Fibroblast of upper back skin (primary cell): ENCODE measurements at regions not wholly inside any gene's neighbourhood (a gene's known extent, or its start where the extent isn't known, plus 50 kb on each side); places are given as distances from the start of the nearest gene placed in this dataset.
"Not testable (repeated sequence)": the region's sequence is repeated elsewhere in the genome, so short reads cannot be mapped to it uniquely, and the experiment has no call there.

Source experiments
- DNase-seq: peaks from one replicate; pipeline ENCODE4 v3.0.0-alpha.2; 2013

- peak; percentile 8 for DNase-seq
Measured at GRCh38 chr17:15864472-15864871, 80.5 kb upstream of the ADORA2B start.

DNA sequence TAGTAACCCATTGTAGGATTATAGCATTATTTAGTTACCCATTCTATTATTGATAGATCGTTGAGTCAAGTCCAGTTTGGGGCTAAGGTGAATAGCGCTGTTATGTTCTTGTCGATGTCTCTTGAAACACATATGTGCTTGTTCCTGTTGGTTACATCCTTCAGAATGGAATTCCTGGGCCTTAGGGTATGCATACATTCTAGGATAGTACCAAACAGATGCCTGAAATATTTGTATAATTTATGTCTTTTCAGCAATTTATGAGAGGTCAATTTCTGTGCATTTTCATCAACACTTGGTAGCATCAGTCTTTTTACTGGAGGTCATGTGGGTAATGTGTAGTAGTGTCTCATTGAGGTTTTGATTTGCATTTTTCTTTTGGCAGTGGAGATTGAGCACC is 78.9 kb upstream of the ADORA2B start:
- not testable (repeated sequence) for DNase-seq

- DNase-seq: not testable (repeated sequence)
Measured at GRCh38 chr17:15867331-15867730, 77.6 kb upstream of the ADORA2B start.

DNA sequence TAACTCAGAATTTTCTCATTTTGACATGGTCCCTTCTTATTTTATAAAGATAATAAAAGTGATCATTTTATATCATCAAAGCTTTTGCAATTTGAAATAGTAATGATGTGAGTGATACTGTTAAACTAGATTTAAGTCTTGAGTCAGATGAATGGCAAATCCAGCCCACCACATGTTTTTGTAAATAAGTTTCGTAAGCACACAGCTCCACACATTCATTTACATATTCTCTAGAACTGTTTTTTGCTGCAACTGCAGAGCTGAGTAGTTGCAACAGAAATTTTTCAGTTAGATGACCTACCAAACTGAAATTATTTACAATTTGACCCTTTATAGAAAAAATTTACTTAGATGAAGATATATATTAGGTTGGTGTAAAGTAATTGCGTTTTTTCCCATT is 75.1 kb upstream of the ADORA2B start:
- DNase-seq: not testable (repeated sequence)

- DNase-seq: not testable (repeated sequence)
Measured at GRCh38 chr17:15872677-15873076, 72.3 kb upstream of the ADORA2B start.

DNA sequence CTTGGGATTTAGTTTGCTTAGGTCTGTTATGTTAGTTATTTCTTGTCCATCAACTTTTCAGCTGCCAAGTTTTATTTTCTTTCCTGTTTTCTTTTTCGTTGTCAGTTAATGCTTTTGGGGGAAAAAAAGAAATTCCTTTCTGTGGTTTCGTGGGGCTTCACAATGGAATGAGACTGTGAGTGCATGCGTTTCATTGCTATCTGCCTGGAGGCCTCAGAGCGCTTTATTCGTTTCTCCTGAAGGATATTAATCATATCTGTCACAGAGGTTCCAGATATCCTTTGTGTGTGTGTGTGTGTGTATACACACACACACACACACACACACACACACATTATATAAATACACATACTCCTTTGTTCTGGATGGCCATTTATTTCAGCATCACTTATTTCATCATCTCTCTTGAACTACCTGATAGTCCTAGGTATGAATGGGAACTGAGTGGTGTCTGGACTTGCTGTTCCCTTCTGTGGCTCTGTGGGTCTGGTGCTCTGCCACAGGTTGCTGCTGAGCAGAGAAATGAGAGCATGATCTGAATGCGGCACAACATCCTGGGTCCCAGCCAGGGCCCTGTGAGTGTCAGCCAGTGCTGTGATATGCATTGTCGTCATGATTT is 66.9 kb upstream of the ADORA2B start:
- not testable (repeated sequence) for DNase-seq

- DNase-seq: no peak
Measured at GRCh38 chr17:15882058-15882720, 62.7 kb upstream of the ADORA2B start.

DNA sequence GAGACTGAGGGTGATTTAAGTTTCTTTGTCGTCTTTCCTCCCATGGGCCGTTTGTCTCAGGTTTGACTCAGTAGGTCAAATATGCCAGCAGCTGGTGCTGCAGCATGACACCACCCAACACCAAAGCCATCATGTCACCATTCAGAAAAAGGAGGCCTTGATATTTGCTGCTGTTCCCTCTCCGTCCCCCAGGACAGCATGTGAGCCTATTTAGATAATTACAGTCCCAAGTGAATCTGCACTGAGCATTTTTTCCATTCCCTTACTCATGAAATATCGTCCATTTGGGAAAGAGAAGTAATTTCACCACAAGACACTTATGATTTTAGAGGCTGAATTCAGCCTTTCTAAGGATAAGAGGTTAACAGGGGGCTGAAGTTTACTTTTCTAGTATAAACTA is 62.2 kb upstream of the ADORA2B start:
- no peak for DNase-seq

DNA sequence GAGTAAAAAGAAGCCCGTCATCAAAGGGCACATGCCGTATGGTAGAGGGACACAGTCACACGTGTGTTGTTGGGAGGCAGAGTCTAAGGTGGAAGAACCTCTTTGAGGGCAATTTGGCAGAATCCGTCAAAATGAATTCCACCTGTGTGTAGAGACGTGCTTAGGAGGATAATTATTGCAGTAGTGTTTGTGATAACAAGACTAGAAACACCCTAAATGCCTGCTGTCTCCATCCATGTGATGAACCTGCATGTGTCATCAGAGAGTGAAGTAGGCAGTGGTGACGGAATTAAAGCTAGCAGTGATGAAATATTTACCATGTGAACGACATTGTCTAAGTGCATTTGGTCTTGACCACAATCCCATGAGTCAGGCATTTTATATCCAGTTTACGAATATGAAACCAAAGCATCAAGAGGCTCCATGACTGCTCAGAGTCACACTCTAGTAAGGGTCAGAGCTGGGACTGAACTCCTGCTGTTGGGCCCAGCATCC is 61.3 kb upstream of the ADORA2B start:
- DNase-seq: peak; percentile 75

- peak; percentile 62 for DNase-seq
Measured at GRCh38 chr17:15884731-15885130, 60.2 kb upstream of the ADORA2B start.

DNA sequence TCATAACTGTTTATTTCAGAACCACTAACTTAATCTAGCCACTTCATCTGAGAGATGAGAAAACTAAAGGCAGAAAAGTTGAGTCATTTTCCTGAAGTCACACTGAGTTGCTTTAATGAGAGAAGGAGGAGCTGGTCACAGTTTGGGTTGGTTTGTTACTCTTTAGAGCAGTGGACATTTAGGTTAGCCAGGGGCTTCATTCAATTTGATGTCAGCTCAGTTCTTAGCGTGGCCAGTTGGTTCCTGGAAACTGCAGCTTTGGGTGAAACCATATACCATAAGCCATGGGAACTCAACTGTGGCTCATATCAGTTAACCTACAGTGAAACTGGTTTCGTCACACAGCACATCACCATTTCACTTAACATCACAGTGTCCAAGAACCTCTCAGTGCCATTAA is 59.2 kb upstream of the ADORA2B start:
- no peak for DNase-seq

DNA sequence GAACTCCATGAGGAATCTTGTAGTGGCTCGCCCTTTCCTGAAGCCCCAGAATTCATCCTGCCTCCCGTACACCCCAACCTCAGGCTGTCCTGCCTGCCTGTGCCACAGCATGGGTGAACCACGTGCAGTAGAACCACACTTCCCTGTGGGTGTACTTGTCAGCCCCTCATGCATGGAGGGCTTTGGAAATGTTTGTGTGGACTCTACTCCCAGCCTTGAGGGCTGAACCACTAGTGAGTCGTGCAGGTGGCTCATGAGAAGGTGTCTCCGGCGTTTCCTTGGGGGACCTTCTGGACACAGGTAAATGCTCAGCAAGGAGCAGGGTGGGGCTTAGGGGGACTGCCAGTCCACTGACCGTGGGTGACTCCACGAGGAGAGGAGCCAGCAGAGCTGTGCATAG is 58.7 kb upstream of the ADORA2B start:
- DNase-seq: no peak

DNA sequence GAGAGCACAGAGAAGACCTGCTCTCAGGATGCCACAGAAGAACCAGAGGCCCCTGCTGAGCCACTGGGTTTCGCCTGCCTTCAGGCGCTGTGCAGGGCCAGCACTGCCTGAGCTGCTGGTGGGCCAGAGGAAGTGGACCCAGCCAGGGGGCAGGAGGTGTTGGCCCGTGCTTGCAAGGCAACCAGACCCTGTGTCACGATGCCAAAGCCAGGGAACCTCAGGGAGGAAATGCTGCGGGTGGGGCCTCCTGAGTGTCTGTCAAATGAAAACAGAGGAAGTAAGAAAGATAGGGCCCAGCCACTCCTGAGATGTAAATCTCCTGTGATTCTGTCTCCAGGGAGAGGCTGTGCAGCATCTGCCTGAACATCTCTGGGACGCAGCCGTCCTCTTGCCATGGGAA is 58.1 kb upstream of the ADORA2B start:
- DNase-seq: no peak

DNA sequence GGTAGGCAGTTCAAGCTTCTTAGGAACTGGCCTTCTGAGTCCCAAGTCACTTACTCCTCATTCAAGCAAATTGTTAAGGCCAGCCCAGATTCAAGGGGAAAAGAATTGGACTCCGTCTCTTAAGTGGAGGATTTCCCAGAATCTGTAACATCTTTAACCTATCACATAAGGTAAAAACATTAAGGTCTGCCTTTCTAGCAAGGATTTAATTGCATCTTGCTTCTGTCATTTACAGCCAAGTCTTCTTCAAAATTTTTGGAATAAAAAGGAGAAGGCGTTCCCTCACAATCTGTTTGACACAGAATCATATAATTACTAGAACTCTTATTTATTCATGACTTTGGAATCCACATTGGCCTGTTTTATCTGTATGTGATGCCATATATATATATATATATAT is 56.5 kb upstream of the ADORA2B start:
- no peak for DNase-seq

DNA sequence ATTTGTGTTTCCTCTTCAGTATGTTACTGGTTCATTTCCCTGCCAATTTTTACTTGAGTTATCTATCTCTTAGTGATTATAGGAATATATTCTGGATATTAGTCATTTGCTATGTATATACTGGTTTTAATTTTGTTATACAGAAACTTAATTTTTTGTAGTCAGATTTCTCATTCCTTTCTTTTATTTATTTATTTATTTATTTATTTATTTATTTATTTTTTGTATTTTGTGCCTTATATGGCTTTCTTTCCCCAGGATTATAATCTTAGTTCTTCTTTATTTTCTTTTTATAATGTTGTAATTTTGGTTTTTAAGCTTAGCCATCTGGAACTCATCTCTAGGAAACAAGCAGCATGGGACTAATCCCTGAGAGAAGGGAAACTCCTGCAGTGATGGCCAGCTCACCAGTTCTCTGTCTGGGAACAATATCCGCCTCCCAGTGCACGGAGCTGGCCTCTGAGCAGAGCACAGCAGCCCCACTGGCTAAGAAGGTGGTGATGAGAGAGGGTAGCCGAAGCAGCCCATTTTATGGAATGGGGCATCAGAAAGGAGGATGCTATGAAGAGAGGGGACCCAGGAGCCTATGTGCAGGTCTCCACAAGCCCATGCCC is 54.5 kb upstream of the ADORA2B start:
- no peak for DNase-seq

DNA sequence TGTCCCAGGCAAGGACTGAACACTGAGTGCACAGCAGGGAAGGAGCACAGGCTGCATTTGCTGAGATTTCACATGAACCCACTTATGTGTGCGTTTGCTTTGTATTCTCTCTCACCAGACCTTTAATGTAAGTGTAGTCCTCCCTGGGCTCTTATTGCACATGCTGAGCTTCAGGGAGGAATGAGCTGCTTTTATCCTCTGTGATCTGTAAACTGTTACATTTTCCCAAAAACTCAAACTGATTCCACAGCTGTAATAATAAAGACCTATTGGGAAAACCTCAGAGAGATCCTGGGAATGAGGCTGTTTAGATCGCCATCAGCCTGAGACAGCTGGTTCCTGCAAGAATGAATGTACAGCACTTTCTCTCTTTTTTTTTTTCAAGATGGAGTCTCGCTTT is 53.6 kb upstream of the ADORA2B start:
- peak; percentile 14 for DNase-seq

- DNase-seq: no peak
Measured at GRCh38 chr17:15892244-15892643, 52.7 kb upstream of the ADORA2B start.

GRCh38 chr17:15892731-15893657 is 51.9 kb upstream of the ADORA2B start:
- DNase-seq: peak; percentile 54

DNA sequence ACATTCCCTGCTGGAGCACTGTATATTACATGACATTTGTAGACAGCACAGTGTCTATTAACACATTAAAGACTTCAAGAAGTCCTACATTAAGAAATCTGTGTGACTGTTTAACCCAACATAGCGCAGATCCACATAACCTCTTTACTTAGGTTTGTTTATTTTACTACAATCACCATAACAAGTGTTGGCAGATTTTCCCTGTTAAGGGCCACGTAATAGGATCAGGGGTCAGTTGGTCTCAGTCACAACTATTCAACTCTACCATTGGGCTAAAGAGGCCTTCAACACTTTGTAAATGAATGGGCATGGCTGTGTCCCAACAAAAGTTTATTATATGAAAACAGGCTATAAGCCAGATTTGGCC is 51.3 kb upstream of the ADORA2B start:
- DNase-seq: no peak

DNA sequence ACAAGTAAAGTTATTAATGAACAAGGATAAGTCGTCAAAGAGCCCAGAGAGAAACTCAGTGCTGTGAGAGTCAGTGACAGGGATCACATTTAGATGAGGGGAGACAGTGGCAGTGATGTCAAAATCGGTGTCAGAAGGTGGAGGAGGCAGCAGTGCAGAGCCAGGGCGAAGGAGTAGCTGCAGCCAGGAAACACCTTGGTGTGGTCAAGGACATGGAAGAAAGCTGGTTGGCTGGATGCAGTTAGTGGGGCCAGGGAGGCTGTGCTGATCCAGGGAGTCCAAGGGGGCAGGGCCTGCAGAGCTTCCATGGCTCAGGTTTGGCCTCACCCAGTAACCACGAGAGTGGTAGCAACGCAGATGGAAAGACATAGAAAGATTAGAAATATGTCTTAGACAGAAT is 50.7 kb upstream of the ADORA2B start:
- DNase-seq: no peak

GRCh38 chr17:15894913-15895658 is 49.8 kb upstream of the ADORA2B start:
- no peak for DNase-seq
